ENCODE measurements at regions not wholly inside any gene's neighbourhood (a gene's known extent, or its start where the extent isn't known, plus 50 kb on each side); places are given as distances from the start of the nearest gene placed in this dataset.
A peak's percentile ranks its signal among the peaks of the same experiment; 100 is the strongest.

DNA sequence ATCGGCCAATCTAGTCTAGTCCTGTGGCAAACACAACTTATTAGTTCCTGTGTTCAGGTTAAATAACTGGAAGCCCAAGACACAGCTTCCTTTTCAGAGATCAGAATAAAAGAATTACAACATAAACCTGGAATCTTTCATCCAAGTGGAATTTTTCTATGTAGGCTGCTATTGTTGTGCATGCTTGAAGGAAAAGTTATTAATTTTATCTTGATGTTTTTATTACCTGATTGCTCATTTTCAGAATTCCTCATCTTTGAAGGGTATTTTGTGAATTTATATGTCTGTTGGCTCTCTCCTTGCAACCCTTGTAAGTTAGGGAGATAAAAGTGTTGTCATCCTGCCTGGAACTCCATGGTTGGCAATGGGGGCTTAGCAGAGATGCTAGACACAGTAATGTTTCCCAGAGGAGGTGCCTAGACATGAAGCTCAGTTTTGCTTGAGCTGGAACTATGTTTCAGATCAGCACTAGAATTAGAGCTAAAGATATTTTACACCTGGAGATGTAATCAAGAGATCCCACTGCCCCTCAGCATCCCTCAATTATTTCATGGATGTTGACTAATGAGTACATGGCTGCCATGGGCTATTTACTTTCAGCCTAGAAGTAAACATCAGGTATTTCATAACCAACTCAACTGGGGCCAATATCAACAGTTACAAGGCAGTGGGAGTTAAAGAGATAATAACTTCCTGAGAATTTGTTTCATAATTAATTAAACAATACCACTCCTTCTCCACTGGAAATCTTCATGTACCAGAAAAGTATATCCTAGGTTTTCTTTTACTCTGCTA lies 367.0 kb upstream of the MARCKS start:
- intact Hi-C loops (cut with DNase I; ENCODE audit: low total_unique reads) = no loop called here
- Histone ChIP-seq H3K4me3 (no peak overlapping the region), H3K27me3 (no peaks in the 10 kb centered on the region), H3K27ac (peak overlapping the region in 1 of 2 donors; percentile 6), H3K36me3 (no peaks in the 10 kb centered on the region), H3K4me1 (no peaks in the 10 kb centered on the region), H3K9me3 (no peaks in the 10 kb centered on the region)
- no peak for DNase-seq (ENCODE audit: low spot score in 2 of 2)
- TF ChIP-seq POLR2A (IDR thresholded peaks at IDR 0.05) = no peak
- no peak for TF ChIP-seq POLR2AphosphoS5 (IDR thresholded peaks at IDR 0.05)
- TF ChIP-seq, protein P1, sequence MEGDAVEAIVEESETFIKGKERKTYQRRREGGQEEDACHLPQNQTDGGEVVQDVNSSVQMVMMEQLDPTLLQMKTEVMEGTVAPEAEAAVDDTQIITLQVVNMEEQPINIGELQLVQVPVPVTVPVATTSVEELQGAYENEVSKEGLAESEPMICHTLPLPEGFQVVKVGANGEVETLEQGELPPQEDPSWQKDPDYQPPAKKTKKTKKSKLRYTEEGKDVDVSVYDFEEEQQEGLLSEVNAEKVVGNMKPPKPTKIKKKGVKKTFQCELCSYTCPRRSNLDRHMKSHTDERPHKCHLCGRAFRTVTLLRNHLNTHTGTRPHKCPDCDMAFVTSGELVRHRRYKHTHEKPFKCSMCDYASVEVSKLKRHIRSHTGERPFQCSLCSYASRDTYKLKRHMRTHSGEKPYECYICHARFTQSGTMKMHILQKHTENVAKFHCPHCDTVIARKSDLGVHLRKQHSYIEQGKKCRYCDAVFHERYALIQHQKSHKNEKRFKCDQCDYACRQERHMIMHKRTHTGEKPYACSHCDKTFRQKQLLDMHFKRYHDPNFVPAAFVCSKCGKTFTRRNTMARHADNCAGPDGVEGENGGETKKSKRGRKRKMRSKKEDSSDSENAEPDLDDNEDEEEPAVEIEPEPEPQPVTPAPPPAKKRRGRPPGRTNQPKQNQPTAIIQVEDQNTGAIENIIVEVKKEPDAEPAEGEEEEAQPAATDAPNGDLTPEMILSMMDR (IDR thresholded peaks at IDR 0.05) = no peak

DNA sequence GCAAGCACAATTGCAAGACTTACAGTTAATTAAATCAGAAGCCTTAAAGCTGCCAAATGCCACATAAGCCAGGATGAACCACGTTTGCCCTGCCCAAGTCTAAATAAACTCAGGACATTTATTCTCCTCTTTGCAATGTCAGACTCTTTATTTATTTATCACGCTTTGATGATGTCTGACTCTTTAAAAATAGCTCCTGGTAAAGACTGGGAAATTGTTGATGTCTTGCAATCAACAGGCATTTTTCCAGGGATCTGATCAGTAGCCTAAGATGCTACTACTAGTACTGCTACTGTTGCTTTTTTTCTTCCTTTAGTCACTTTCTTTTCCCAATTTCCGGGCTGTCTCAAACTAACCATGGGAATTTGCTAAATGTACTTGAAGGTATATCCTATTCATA lies 365.8 kb upstream of the MARCKS start:
- no peaks in the 10 kb centered on the region for H3K27me3 ChIP-seq
- no peaks in the 10 kb centered on the region for H3K36me3 ChIP-seq
- H3K4me1 ChIP-seq = no peaks in the 10 kb centered on the region
- TF ChIP-seq POLR2A (IDR thresholded peaks at IDR 0.05) (no peak), POLR2AphosphoS5 (IDR thresholded peaks at IDR 0.05) (no peak)
- TF ChIP-seq, protein P1 (IDR thresholded peaks at IDR 0.05) = no peak
- no peak overlapping the region for H3K27ac ChIP-seq
- H3K9me3 ChIP-seq = no peaks in the 10 kb centered on the region
- no peak overlapping the region for H3K4me3 ChIP-seq
- DNase-seq (ENCODE audit: low spot score in 2 of 2) = no peak
- intact Hi-C loops (cut with DNase I; ENCODE audit: low total_unique reads) = no loop called here

DNA sequence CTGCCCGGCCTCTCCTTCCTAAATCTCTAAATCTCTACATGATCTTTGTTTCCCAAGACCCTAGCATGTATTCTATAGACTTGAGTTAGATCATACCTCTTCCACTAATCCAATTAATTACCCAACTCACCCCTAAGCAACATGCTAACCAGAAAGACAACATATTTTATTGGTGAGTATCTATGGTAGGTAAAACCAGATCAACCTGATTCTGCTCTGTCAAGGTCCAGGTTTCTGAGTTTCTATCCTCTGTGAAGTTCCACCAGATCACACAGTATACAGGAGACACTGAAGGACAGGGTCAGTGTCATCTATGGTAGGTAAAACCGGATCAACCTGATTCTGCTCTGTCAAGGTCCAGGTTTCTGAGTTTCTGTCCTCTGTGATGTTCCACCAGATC lies 363.2 kb upstream of the MARCKS start:
- intact Hi-C loops (cut with DNase I; ENCODE audit: low total_unique reads) = no loop called here
- TF ChIP-seq, protein P1 (IDR thresholded peaks at IDR 0.05) = no peak
- TF ChIP-seq POLR2A (IDR thresholded peaks at IDR 0.05) (no peak), POLR2AphosphoS5 (IDR thresholded peaks at IDR 0.05) (no peak)
- DNase-seq (ENCODE audit: low spot score in 2 of 2) = no peak
- no peak overlapping the region for H3K27ac ChIP-seq
- H3K4me1 ChIP-seq = no peaks in the 10 kb centered on the region
- no peaks in the 10 kb centered on the region for H3K36me3 ChIP-seq
- H3K9me3 ChIP-seq = no peaks in the 10 kb centered on the region
- no peak overlapping the region for H3K4me3 ChIP-seq
- H3K27me3 ChIP-seq = no peaks in the 10 kb centered on the region

DNA sequence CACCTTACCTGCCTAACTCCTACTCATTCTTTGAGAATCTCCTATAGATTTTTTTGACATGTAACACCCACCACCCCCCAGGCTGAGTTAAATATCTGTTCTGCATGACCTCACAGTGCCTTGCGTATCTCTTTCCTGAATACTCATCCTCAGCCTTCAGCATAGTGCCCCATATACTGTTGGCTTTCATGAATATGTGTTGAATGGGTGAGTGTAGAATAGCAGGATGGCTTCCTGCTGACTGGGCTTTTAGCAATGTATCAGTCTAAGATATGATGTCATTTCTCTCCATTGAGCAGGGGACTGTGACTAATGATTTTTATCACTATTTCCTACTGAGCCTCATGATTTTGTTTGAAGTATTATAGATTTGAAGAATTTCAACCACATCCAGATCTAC lies 361.6 kb upstream of the MARCKS start:
- Histone ChIP-seq H3K9me3 (no peaks in the 10 kb centered on the region), H3K27me3 (no peaks in the 10 kb centered on the region), H3K27ac (no peak overlapping the region), H3K4me3 (no peak overlapping the region), H3K36me3 (no peaks in the 10 kb centered on the region), H3K4me1 (no peaks in the 10 kb centered on the region)
- intact Hi-C loops (cut with DNase I; ENCODE audit: low total_unique reads) = no loop called here
- DNase-seq (ENCODE audit: low spot score in 2 of 2) = no peak
- TF ChIP-seq, protein P1 (IDR thresholded peaks at IDR 0.05) = no peak
- no peak for TF ChIP-seq POLR2A (IDR thresholded peaks at IDR 0.05)
- TF ChIP-seq POLR2AphosphoS5 (IDR thresholded peaks at IDR 0.05) = no peak

DNA sequence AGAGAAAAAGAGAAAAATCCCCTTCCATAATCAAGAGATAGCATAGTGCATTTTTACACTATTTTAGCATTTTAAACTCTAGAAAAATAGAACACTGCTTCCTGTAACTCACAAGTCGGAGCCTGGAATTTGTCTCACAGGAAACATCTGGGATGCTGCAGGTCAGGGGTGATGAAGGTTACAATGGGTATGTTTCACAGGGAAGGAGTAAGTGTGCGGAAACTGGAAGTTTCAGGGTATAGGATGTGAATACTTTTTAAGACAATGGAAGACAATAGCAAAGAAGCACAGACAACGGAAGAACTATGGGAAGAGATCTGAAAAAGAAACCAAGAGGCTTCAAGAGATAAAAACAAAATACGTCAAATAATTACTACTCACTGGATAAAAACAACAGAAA lies 361.0 kb upstream of the MARCKS start:
- Histone ChIP-seq H3K27me3 (no peaks in the 10 kb centered on the region), H3K9me3 (no peaks in the 10 kb centered on the region), H3K27ac (no peak overlapping the region), H3K4me3 (no peak overlapping the region), H3K36me3 (no peaks in the 10 kb centered on the region), H3K4me1 (no peaks in the 10 kb centered on the region)
- intact Hi-C loops (cut with DNase I; ENCODE audit: low total_unique reads) = no loop called here
- no peak for TF ChIP-seq POLR2AphosphoS5 (IDR thresholded peaks at IDR 0.05)
- TF ChIP-seq, protein P1 (IDR thresholded peaks at IDR 0.05) = no peak
- no peak for TF ChIP-seq POLR2A (IDR thresholded peaks at IDR 0.05)
- no peak for DNase-seq (ENCODE audit: low spot score in 2 of 2)
